HepG2 (cell line): ENCODE measurements at regions not wholly inside any gene's neighbourhood (a gene's known extent, or its start where the extent isn't known, plus 50 kb on each side); places are given as distances from the start of the nearest gene placed in this dataset.

ENCODE experiments used
- ARHGAP35 ChIP-seq: sonication (generic); formaldehyde crosslinking; IDR thresholded peaks from 2 replicates; pipeline ENCODE4 v1.9.0; 2022; ENCODE audit warnings: mild to moderate bottlenecking, inconsistent platforms, moderate library complexity, missing genetic modification reagents, borderline replicate concordance
- CHD2 ChIP-seq: IDR thresholded peaks from 2 replicates; pipeline ENCODE4 v1.6.1; 2011; ENCODE audit warnings: low read depth, low read length, improper control_type of control experiment
- ESRRA ChIP-seq: sonication (generic); formaldehyde crosslinking; IDR thresholded peaks from 2 replicates; pipeline ENCODE4 v1.5.1; 2020; ENCODE audit warnings: mild to moderate bottlenecking, low read depth, missing genetic modification reagents
- HMG20B ChIP-seq: conservative IDR thresholded peaks from 2 replicates; pipeline ENCODE4 v1.6.1; 2016; ENCODE audit warnings: missing genetic modification reagents, missing compliant biosample characterization
- IRF2 ChIP-seq: IDR thresholded peaks from 2 replicates; pipeline ENCODE4 v1.6.1; 2018; ENCODE audit warnings: missing genetic modification reagents, missing compliant biosample characterization
- JUN ChIP-seq: sonication (generic); formaldehyde crosslinking; IDR thresholded peaks from 2 replicates; pipeline ENCODE4 v1.4.0; 2020; ENCODE audit warnings: mild to moderate bottlenecking, missing genetic modification reagents
- KLF15 ChIP-seq: sonication (generic); formaldehyde crosslinking; IDR thresholded peaks from 2 replicates; pipeline ENCODE4 v1.8.1; 2023; ENCODE audit warnings: borderline replicate concordance, mild to moderate bottlenecking, inconsistent platforms, missing genetic modification reagents, mixed read lengths
- KMT2B ChIP-seq: IDR thresholded peaks from 2 replicates; pipeline ENCODE4 v1.6.1; 2016; ENCODE audit warnings: missing genetic modification reagents, missing compliant biosample characterization
- MAFG ChIP-seq: sonication (generic); formaldehyde crosslinking; IDR thresholded peaks from 2 replicates; pipeline ENCODE4 v1.5.1; 2020; ENCODE audit warnings: mild to moderate bottlenecking, missing genetic modification reagents
- MAFK ChIP-seq, 2 experiments: IDR thresholded peaks in 1 of 2; conservative IDR thresholded peaks in 1 of 2; 2 replicates each; pipeline ENCODE4 v1.6.1; 2011; ENCODE audit warnings: improper control_type of control experiment in 2 of 2, low read length in 2 of 2
- PCBP1 ChIP-seq: fragments of 200-400 bp; formaldehyde crosslinking; IDR thresholded peaks from 2 replicates; pipeline ENCODE4 v1.6.1; 2017; ENCODE audit warnings: mild to moderate bottlenecking, low read depth, low read length, borderline replicate concordance
- POLR2G ChIP-seq: fragments of 200-400 bp; formaldehyde crosslinking; IDR thresholded peaks from 2 replicates; pipeline ENCODE4 v1.6.1; 2018; ENCODE audit warnings: mild to moderate bottlenecking, low read depth, low read length, moderate library complexity
- RARA ChIP-seq: IDR thresholded peaks from 2 replicates; pipeline ENCODE4 v1.6.1; 2016; ENCODE audit warnings: missing genetic modification reagents, missing compliant biosample characterization
- RFXAP ChIP-seq: sonication (generic); formaldehyde crosslinking; IDR thresholded peaks from 2 replicates; pipeline ENCODE4 v1.4.0; 2020; ENCODE audit warnings: missing genetic modification reagents, borderline replicate concordance
- U2AF1 ChIP-seq: fragments of 200-400 bp; formaldehyde crosslinking; optimal IDR thresholded peaks from 2 replicates; pipeline ENCODE3; 2017; ENCODE audit warnings: mild to moderate bottlenecking, low read depth, low read length
- XBP1 ChIP-seq: sonication (generic); formaldehyde crosslinking; IDR thresholded peaks from 2 replicates; pipeline ENCODE4 v1.5.0; 2020; ENCODE audit warnings: missing genetic modification reagents
- ZBTB7B ChIP-seq: sonication (generic); formaldehyde crosslinking; IDR thresholded peaks from 2 replicates; pipeline ENCODE4 v1.4.0; 2020; ENCODE audit warnings: missing genetic modification reagents
- ZNF232 ChIP-seq: sonication (generic); formaldehyde crosslinking; IDR thresholded peaks from 2 replicates; pipeline ENCODE4 v1.4.0; 2020; ENCODE audit warnings: missing genetic modification reagents, borderline replicate concordance
- ZNF33A ChIP-seq: sonication (generic); formaldehyde crosslinking; IDR thresholded peaks from 2 replicates; pipeline ENCODE4 v1.5.1; 2020; ENCODE audit warnings: missing genetic modification reagents, mild to moderate bottlenecking, moderate library complexity, borderline replicate concordance
- ZNF747 ChIP-seq: sonication (generic); formaldehyde crosslinking; IDR thresholded peaks from 2 replicates; pipeline ENCODE4 v1.8.1; 2023; ENCODE audit warnings: missing genetic modification reagents, mild to moderate bottlenecking, borderline replicate concordance
- TF ChIP-seq, protein P1 (sequence below): IDR thresholded peaks from 2 replicates; pipeline ENCODE4 v1.6.1; 2012; ENCODE audit warnings: inconsistent platforms
- TF ChIP-seq, protein P2 (sequence below): sonication (generic); formaldehyde crosslinking; IDR thresholded peaks from 2 replicates; pipeline ENCODE4 v1.5.0; 2020; ENCODE audit warnings: missing genetic modification reagents
- TF ChIP-seq, protein P3 (sequence below): sonication (generic); formaldehyde crosslinking; IDR thresholded peaks from 2 replicates; pipeline ENCODE4 v1.4.0; 2020; ENCODE audit warnings: mild to moderate bottlenecking, missing genetic modification reagents
- TF ChIP-seq, protein P4 (sequence below): sonication (generic); formaldehyde crosslinking; IDR thresholded peaks from 2 replicates; pipeline ENCODE4 v1.4.0; 2020; ENCODE audit warnings: missing genetic modification reagents, mild to moderate bottlenecking, borderline replicate concordance
- TF ChIP-seq, protein P5 (sequence below): sonication (generic); formaldehyde crosslinking; IDR thresholded peaks from 2 replicates; pipeline ENCODE4 v1.4.0; 2020; ENCODE audit warnings: missing genetic modification reagents

DNA sequence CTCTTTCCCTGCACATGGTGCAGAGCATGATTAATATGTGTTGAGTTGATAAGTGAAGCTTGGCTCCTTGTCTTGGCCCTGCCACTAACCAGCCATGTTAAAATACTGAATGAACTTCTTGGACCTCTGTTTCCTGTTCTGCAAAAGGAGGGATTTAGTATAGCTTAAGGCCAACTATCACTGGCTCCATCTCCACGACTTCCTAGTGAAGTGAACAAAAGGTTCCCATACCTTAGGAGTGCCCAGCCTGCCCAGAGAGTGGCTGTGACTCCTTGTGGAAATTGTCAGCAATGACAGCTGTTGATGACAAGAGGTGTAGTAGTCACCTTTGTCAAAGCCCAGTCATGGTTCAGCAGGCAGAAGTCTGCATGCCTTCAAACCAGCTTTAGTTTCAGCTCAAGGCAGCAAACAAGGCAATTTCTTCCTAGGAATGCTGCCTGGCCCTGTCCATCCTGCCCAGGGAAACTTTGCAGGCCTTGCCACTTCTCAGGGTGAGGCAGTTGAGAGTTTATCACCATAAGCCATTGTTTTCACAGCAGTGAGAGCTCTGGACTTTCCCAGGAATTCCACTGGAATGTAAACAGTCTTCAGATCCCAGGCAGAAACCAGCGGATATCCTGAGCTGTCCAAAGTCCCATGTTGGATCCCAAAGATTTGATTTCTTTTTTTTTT lies 169.7 kb upstream of the TNFAIP3 start (continued):
- no peak; the same call in 1 of the 2 replicates for TF ChIP-seq ZNF747 (CRISPR knock-in tag)
- TF ChIP-seq POLR2G: no peak
- TF ChIP-seq, protein P1, sequence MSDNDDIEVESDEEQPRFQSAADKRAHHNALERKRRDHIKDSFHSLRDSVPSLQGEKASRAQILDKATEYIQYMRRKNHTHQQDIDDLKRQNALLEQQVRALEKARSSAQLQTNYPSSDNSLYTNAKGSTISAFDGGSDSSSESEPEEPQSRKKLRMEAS: peak; percentile 49
- TF ChIP-seq, protein P2, sequence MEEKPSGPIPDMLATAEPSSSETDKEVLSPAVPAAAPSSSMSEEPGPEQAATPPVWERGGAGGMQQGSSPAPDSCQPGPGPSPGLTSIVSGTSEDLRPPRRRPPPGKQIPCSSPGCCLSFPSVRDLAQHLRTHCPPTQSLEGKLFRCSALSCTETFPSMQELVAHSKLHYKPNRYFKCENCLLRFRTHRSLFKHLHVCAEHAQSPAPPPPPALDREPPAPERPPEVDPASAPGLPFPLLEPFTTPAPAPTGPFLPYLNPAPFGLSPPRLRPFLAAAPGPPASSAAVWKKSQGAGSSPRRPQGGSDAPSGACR (CRISPR knock-in tag): no peak
- no peak for TF ChIP-seq PCBP1
- TF ChIP-seq ZBTB7B (CRISPR knock-in tag): peak; percentile 65; the same call in 1 of the 2 replicates
- peak; percentile 77; the same call in 1 of the 2 replicates for TF ChIP-seq JUN
- peak; percentile 84 for TF ChIP-seq RARA (CRISPR knock-in tag)
- TF ChIP-seq, protein P3, sequence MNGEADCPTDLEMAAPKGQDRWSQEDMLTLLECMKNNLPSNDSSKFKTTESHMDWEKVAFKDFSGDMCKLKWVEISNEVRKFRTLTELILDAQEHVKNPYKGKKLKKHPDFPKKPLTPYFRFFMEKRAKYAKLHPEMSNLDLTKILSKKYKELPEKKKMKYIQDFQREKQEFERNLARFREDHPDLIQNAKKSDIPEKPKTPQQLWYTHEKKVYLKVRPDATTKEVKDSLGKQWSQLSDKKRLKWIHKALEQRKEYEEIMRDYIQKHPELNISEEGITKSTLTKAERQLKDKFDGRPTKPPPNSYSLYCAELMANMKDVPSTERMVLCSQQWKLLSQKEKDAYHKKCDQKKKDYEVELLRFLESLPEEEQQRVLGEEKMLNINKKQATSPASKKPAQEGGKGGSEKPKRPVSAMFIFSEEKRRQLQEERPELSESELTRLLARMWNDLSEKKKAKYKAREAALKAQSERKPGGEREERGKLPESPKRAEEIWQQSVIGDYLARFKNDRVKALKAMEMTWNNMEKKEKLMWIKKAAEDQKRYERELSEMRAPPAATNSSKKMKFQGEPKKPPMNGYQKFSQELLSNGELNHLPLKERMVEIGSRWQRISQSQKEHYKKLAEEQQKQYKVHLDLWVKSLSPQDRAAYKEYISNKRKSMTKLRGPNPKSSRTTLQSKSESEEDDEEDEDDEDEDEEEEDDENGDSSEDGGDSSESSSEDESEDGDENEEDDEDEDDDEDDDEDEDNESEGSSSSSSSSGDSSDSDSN (CRISPR knock-in tag): peak; percentile 58; the same call in 1 of the 2 replicates
- TF ChIP-seq KLF15 (CRISPR knock-in tag): no peak
- no peak for TF ChIP-seq CHD2
- TF ChIP-seq, protein P4, sequence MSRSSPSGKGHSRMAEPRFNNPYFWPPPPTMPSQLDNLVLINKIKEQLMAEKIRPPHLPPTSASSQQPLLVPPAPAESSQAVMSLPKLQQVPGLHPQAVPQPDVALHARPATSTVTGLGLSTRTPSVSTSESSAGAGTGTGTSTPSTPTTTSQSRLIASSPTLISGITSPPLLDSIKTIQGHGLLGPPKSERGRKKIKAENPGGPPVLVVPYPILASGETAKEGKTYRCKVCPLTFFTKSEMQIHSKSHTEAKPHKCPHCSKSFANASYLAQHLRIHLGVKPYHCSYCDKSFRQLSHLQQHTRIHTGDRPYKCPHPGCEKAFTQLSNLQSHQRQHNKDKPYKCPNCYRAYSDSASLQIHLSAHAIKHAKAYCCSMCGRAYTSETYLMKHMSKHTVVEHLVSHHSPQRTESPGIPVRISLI: peak; percentile 82; the same call in 1 of the 2 replicates
- TF ChIP-seq ESRRA (CRISPR knock-in tag): no peak
- TF ChIP-seq KMT2B (CRISPR knock-in tag): no peak
- no peak for TF ChIP-seq U2AF1
- no peak for TF ChIP-seq ARHGAP35 (CRISPR knock-in tag)
- TF ChIP-seq MAFK (conservative IDR thresholded peaks at IDR 0.05 in 1 of 2, IDR thresholded peaks at IDR 0.05 in 1 of 2; ENCODE audit: low read length in 2 of 2): no peak
- TF ChIP-seq XBP1 (CRISPR knock-in tag): no peak
- peak; percentile 94 for TF ChIP-seq IRF2 (CRISPR knock-in tag)
- 0 out of 2 replicates have a peak, but pooled peaks have one; percentile 19 for TF ChIP-seq RFXAP
- TF ChIP-seq, protein P5, sequence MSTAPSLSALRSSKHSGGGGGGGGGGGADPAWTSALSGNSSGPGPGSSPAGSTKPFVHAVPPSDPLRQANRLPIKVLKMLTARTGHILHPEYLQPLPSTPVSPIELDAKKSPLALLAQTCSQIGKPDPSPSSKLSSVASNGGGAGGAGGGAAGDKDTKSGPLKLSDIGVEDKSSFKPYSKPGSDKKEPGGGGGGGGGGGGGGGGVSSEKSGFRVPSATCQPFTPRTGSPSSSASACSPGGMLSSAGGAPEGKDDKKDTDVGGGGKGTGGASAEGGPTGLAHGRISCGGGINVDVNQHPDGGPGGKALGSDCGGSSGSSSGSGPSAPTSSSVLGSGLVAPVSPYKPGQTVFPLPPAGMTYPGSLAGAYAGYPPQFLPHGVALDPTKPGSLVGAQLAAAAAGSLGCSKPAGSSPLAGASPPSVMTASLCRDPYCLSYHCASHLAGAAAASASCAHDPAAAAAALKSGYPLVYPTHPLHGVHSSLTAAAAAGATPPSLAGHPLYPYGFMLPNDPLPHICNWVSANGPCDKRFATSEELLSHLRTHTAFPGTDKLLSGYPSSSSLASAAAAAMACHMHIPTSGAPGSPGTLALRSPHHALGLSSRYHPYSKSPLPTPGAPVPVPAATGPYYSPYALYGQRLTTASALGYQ (CRISPR knock-in tag): peak; percentile 59; the same call in 1 of the 2 replicates
- TF ChIP-seq MAFG: no peak
- no peak for TF ChIP-seq ZNF33A (CRISPR knock-in tag)
- TF ChIP-seq HMG20B (CRISPR knock-in tag): peak; percentile 76; the same call in 1 of the 2 replicates
- peak; percentile 77; the same call in 1 of the 2 replicates for TF ChIP-seq ZNF232 (CRISPR knock-in tag)
